Activated CD8-positive, alpha-beta memory T cell treated with anti-CD3 and anti-CD28 coated beads for 48 hours (primary cell): ENCODE measurements at regions not wholly inside any gene's neighbourhood (a gene's known extent, or its start where the extent isn't known, plus 50 kb on each side); places are given as distances from the start of the nearest gene placed in this dataset.

ENCODE experiments used
- DNase-seq, 3 experiments: peaks; one replicate each; pipeline ENCODE4 v3.0.0-alpha.2; 2020; ENCODE audit warnings: low read depth in 2 of 3, low spot score in 2 of 3

DNA sequence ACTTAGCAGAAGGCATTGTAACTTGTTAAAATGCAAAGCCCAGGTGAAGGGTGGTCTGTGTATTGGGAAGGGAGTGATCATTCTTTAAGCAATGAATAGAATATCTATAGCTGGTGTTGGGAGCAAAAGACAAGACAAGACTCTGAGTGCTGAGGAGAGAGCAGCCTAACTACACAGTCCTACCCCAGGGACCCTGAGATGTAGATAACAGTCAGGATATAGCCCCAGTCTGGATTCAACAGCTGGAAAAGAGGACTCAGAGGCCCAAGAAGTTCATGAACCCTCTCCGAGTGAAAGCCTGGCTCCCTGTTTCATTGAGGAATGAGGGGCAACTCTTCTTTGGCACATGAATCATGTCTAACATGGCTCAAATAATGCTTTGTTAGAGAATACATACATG, 310.7 kb upstream of the SLC14A2 start:
- no peak for DNase-seq

DNA sequence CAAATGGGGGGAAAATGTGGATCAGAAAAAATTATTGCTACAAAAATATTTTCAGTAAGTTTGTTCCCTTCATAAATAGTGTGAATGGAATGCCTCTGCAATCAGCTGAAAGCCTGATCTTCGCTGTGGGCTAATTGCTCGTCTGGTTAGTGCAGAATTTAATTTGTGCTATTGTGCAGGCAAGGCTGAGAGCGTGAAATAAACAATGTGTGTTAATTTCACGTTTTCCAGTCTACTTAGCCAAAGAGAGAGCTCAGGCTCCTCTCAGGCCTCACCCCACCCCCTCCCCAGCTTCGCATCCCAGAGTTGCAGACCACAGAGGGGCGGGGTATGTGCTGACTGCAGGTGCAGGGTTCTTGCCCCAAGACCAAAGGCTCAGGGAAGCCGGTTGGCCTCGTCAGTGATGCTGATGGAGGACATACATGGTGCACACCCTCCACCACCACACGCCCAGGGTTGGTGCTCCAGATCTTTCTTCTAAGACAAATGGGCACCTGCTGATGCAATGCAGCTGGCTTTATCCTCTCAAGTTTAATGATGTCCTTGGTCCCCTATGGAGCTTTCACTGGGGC, 302.6 kb upstream of the SLC14A2 start:
- DNase-seq, result no peak

DNA sequence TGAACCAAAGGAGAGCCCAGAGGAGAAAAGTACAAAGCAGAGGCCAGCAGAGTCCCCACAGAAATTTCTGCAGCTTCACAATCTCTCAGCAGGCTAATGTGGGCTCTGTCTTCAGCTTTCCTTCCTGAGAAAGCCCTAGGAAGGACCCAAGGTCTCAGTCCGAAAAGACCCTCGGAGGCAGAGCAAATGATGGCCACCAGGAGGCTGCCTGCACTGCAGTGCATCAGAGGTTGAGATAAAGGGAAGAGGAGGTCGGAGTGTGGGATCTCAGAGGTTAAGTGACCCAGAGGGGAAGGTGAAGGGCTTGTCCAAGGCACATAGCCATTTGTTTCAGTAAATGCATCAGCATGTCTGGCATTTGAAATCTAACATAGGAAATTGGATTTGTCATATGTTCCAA, 299.1 kb upstream of the SLC14A2 start:
- no peak for DNase-seq

DNA sequence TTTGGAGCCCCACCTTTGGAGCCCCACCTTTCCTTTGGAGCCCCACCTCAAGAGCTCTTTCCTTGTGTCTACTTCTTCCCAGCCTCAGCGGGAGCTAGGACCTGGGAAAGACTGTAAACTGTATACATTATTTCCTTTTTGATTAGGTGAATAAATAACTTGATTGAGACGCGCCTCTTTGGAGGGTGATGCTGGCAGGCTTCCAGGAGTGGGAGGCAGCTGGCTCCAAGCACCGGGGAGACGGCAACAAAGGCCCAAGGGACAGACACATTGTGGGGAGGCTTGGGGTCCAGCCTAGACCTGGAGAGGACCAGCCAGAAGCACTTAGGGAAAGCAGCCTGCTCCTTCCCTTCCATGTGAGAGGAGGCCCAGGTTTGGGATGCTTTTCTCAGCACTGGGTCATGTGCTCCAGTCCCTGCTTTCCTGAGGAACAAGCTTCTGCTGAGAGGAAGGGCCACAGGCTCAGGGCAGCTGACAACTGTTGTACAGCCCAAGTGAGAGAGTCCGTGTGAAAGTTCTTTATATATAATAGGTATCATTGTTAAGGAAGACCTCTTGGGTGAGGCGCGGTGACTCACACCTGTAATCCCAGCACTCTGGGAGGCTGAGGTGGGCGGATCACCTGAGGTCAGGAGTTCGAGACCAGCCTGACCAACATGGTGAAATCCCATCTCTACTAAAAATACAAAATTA, 297.2 kb upstream of the SLC14A2 start:
- no peak for DNase-seq

DNA sequence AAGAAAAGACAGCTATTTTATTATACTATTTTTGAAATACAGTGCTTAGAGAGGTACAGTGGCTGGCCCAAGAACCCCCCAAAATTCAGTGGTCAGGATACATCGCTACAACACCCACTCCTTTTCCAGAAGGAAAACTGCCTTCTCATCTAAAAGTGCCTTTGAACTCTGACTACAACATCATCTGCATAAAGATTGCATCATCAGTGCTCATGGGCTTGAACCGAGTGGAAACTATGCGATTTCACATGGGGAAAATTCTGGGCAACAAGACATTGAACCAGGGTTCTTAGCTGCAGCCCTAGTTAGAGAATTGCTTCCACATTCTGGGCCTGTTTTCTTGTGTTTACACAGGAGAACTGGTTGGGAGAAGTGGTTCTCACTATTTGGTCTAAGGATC, 294.6 kb upstream of the SLC14A2 start:
- no peak for DNase-seq

DNA sequence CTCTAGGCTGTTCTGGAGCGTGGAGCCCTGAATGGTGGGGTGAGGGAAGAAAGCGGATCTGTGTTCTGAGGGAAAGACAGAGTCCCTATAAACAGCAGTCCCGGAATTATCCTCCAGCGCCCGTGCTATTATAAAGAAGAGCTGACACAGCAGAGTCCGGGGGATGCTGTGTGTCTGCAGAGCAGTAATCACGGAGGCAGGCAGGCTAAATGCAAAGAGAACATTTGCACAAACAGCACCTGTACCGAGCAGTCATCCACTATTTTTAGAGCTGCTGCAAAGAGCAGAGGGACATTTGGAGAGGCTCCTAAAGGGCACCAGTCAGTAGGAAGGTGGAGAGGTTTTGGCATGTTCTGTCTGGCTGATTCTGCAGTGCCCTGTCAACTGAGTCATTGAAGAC, 293.8 kb upstream of the SLC14A2 start:
- no peak for DNase-seq

DNA sequence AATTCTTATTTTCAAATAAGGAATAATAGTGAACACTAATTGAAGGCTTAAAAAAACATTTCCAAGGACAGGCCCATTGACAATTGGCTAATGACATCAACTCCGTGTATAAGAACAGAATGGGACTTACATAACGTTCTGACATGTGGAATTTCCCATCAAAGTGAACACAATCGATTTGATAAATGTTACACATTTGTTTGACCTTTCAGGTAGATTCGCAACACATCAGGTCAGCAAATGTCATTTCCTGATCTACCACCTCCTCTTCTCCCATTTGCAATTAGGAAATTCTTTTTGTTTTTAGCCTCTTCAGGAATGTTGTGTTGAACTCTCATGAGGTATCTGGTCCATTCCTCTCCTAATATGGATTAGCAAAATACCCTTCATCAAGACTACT, 292.9 kb upstream of the SLC14A2 start:
- no peak for DNase-seq

DNA sequence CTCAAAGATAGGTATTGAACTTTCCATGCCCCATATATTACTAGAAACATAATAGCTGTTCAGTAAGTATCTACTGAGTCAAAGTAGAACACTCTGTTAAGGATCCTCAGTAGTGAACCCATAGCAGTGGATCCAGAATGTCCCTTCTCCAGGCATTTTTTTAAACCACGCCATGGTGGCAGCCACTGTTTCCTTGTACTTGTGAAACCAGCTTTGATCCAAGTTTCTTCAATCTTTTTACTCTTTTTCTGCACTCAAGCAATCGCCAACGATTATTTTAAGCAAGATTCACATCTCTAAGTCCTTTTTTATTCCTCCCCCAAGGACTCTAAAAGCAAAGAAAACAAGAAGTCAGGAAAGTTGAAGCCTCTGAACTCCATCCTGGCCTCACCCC, 291.2 kb upstream of the SLC14A2 start:
- no peak for DNase-seq

DNA sequence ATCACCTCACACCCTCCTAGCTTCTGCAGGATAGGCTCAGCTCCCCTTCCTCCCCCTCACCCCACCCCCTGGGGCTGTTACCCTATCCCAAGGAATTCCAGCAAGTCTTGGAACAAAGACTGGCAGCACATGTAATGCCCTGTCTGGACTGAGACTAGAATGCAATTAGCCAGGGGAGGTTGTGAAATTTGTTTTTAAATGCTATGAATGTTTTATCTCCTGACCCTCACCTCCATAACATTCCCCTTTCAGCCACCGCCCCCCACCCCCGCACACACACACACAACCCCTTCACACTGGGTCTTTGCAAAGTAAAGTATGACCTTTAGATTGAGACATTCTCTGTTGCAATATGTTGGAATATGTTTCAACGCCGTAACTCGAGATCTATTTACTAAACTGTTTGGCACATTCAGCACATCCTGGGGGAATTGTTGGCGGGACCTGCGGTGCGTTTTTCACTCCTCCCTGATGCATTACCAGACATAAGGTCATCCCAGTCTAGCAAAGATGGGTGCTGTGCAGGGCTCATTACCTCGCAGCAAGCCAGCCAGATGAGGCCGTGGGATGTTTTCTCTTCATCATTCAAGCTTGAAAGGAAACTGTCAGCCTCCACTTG, 290.7 kb upstream of the SLC14A2 start:
- DNase-seq, result no peak

DNA sequence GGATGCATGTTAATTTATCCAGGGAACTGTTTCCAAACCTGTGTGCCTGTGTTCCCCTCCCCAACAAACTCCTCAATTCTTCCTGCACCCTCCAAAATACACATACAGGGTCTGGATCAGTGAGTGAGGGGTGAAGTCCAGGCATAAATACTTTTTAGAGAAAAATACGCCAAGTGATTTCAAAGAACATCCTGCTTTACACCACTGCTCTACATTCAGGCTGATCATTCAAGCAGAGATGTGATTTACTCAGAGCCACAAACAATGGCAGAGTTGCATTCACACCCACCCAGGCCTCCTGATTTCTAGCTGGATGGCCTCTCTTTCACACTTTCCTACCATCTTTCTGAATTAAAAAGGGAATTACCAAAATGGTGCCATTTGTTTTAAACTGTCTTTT, 289.5 kb upstream of the SLC14A2 start:
- DNase-seq, result no peak

DNA sequence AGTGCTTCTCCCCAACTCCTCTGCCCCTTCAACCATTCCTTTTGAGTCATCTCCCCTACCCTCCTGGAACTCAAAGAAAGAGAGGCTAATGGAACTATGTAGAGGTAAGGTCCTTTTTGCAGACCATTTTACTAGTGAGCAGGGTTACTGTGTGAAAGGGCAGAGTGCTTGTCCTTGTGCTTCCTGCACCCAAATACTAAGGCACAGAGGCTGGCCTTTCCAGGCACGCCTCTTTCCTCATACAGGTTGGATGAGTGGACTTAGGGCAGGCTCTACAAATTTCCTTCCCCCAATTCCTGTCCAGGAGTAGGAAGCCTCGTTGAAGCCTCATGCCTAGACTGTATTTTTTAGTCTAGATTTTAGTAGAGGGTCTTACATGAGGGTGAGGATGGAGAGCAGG, 288.8 kb upstream of the SLC14A2 start:
- DNase-seq, result no peak

DNA sequence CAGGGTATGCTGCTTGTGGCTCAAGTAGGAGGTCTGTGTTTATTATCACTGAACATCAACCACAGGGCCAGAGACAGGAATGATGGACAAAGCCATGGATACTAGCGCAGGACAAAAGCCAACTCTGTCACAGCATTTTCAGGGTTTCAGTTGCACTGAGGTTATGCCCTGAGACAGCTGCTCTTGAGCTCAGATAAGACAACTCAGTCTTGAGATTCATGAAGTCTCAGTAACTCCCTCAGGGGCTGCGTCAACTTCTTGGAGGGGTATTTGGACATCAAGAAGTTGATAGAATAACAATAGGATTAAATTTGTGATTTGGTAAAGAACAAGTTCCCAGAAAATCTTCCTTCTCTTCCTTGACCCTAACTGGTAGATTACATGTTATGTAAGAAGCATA, 287.0 kb upstream of the SLC14A2 start:
- DNase-seq, result no peak

DNA sequence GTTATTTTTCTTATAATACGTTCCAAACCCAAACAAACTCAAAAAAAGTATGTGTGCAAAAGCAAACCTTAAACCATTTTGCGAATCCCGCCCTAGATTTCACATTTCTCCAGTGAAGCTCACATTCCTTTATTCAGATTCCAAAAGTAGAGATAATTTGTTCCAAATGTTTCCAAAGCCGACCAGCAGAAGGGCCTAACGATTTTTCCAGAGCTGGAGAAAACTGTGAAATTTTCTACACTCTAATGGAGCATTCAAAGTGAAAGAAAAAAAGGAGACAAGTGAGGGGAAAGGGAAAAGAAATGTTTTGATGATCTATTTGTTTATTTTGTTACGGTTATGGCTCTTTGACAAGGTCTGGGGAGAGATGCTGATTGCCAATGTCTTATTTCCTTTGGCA, 286.5 kb upstream of the SLC14A2 start:
- no peak for DNase-seq

DNA sequence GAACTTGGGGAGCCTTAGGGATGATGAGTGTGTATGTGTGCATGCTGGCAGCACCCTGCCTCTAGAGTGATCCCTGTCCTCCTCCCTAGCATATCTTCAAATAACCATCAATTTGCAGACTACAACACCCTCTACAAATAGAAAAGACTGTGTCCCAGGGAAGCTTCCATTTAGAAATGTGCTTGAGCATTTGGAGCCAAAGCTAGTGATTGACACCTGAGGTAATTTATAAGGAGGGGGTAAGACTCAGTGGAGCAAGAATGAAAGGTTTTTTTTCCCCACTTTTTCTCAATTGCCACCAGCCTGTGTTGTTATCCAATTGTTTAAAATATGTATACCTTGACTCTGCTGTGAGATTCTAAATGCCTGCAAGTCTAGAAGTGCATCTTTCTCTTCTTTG, 286.0 kb upstream of the SLC14A2 start:
- no peak for DNase-seq

DNA sequence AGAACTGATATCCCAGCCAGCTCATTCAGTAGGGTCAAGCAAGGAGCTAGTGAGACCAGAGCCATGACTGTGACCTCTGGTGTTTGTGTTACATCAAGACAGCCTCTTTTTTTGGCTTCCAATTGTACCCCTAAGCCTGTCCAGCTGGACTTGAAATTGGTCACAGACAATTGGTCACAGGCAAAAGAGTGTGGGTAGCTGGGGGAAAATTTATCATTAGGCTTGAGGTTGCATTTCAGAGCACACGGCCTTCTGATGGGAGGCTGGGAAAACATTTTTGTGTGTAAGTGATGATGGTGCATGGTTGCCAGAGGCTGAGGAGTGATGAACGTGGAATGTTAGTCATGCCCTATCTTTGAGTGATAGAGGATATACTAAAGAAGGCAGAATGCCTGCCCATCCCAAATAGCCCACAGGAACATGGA, 285.1 kb upstream of the SLC14A2 start:
- no peak for DNase-seq

DNA sequence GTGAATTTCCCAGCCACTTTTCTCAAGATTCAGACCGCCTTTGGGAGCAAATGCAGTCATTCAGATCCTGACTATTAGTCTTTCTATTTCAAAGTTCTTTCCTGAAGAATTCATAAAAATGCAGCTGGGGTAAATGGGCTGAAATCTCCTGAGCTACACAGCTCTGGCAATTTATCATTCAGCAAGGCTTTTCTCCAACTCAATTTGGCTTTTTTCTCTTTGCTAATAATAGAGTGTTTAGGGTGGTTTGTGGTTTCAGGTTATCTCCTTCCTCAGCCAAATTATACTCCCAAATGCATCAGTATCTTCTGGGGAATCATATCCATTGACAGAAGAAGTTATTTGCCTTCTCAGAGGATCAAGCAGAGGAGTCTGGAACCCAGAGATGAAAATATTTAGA, 282.4 kb upstream of the SLC14A2 start:
- no peak for DNase-seq

DNA sequence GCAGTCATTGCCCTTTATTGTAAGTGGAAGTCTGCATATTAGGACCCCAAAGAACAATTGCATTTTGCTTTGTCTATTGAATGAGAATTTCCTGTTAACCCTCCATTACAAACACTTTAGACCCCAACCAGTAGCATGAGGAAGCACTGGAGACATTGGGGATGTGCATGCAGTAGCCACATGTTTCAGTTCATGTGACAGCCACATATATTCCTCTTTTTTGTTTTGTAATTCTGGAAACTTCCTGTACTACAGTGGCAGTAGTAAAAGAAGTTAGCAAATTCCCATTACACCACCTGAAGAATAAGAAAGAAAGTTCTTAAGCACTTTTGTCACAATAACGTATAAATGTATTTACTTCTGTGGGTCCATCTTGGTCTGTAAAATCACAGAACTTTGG, 281.1 kb upstream of the SLC14A2 start:
- DNase-seq, result no peak

DNA sequence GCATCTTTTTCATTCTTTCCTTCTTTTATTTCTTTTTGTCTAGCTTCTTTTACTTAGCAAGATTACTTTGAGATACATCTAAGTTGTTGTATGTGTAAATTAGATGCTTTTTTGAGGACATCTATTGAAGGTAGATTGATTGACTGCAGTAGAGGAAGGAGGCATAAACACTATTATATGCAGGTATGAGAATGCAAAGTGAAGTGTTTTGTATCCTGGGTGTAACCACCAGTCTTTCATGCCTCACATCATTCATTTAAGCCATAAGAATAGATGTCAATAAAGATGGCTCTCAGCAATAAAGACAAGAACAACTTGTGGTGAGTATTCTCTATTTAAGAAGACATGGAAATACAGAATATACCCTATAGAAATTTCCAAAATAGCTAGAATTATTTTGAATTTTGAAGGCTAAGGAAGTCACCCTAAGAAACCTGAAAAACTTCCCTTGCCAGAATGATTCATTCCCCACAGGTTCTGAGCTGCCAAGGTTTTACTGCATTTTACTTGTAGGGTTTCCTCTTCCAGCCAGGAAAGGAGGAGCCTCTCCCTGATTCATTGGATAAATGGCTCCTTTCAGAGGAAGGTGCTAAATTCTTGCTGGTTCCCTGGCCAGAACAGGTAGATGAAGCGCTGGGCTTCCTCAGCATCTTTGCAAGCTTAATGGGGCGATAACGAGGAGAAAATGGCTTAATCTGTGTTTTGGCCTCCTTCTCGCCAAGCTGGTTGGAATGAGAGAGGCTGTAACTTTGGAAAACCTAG, 279.8 kb upstream of the SLC14A2 start:
- DNase-seq, result no peak

DNA sequence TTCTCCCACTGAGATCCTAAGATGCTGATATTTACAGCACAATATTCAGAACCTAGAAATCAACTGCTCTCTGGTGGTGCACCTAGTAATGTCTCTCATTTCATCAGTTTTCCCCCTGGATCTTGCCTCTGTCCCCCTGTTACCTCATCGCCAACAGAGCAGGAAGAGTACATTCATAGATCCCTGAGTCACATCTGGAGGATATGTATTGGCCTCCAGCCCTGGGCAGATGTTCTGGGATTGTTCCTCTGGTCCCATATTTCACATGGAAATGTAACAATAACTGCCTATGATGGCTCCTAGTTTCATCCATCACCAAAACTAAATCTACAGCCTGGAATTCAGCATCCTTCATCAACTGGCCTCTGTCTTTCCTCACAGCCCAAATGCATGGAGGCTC, 278.8 kb upstream of the SLC14A2 start:
- DNase-seq, result no peak

DNA sequence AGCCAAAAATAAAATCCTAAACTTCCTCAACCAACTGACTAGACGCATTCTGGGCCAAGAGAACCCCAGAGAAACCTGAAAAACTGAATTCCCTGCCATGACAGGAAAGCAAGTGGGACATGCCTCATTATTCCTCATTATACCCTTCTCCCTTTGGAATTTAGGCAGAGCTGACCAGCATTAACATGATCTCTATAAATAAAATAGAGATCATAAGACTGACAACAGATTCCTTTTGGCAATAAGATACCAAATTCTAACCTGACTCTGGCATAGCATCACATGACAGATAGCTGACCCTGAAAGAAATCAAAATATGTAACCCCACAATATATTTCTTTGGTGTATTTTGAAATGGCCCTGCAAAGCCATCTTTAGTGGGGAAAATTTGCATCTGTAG, 277.8 kb upstream of the SLC14A2 start:
- no peak for DNase-seq

DNA sequence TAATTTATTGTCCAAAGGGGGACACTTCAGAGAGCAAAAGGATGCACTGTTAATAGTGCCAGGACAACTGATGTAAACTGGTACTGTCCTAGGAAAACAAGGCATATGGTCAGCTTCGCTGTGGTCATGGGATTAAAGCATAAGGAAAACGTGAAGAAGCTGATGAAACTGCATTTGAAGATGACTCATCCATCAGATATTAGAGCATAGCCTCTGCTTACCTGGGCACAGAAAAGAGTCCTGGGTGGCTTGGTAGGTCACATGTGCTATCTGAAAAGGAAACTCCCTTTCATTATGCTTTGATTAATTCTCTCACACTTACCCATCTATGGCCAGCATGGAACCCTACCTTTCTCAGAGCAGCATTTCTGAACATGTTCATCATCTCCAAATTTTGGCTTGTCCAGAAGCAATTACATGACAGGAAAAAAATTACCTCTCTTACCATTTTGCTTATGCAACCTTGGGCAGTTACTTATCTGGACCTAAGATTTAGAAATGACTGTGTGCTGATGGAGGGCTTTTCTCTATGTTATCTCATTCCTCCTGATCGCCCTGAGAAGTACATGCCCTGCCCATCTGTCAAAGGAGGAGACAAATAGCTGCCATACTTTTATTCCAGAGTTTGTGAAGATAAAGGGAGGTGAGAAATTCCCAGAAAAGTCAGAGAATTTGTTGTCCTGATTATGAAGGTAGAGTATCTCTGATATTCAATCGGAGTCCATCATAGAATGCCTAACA, 275.3 kb upstream of the SLC14A2 start:
- no peak for DNase-seq

DNA sequence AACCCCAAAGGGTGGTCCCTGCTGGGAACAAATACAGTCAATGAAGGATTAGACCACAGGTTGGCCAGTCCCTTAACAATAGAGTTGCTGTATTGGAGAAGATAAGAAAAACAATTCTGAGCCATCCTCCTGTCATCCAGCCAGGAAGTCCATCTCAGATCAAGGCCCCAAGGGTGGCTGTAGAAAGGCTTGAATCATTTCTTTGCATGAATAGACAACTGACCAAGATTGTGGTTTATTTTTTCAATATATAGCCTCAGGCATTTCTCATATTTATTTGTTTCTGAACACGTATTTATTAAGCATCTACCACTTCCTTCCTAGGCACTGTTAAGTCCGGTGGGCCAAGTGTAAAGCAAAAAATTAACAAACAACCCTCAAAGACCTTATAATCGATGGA, 274.4 kb upstream of the SLC14A2 start:
- no peak for DNase-seq
